NCI-H774 (cell line): ENCODE measurements at regions not wholly inside any gene's neighbourhood (a gene's known extent, or its start where the extent isn't known, plus 50 kb on each side); places are given as distances from the start of the nearest gene placed in this dataset.
"Not testable (repeated sequence)": the region's sequence is repeated elsewhere in the genome, so short reads cannot be mapped to it uniquely, and the experiment has no call there.

Experiments
- DNase-seq: peaks from one replicate; lab custom pipeline; 2025; lab: John Stamatoyannopoulos, UW

- peak; percentile 71 for DNase-seq
These were observed 72.9 kb upstream of the SEPTIN5 start for GRCh38 chr22:19641254-19641982.

DNA sequence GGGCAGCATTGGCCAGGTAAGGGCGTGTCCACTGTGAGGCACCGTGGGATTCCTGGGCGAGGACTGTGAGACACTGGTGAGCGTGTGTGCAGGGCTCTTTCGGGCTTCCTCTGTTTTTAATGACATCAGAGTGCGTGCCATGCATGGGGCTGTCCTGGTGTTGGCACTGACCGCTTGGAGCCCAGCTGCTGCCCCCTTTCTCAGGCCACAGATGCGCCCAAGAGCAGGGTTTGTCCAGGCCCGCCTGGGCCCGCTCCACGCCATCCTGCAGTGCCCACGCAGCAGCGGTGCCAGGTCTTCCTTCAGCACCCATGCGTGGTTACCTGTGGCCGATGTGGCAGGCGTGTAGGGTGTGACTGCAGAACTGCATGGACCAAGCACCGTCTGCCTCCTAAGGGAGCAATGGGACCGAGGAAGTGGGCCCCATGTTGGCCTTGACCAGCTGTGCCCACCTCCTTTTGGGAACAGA lies 72.3 kb upstream of the SEPTIN5 start:
- DNase-seq, result no peak

GRCh38 chr22:19643448-19644313 lies 70.6 kb upstream of the SEPTIN5 start:
- DNase-seq, result no peak

GRCh38 chr22:19644314-19645223 lies 69.7 kb upstream of the SEPTIN5 start:
- DNase-seq, result no peak

DNA sequence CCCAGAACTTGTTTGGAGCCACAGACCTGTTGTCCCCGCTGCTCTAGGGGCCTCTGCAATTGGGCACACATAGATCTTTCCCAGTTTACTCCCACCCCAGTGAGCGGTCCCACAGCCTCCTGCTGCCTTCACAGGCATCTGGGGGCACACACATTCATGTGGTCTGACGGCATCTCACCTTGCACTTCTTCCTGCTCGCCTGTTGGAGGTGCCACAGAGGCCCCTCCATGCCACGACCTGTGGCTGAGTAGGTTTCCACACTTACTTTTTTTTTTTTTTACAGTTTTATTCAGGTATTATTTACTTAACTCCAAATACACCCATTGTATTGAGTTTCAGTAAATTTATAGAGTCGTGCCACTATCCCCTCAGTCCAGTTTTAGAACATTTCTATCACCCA lies 68.9 kb upstream of the SEPTIN5 start:
- no peak for DNase-seq

GRCh38 chr22:19645905-19646304 lies 68.4 kb upstream of the SEPTIN5 start:
- DNase-seq, result no peak

DNA sequence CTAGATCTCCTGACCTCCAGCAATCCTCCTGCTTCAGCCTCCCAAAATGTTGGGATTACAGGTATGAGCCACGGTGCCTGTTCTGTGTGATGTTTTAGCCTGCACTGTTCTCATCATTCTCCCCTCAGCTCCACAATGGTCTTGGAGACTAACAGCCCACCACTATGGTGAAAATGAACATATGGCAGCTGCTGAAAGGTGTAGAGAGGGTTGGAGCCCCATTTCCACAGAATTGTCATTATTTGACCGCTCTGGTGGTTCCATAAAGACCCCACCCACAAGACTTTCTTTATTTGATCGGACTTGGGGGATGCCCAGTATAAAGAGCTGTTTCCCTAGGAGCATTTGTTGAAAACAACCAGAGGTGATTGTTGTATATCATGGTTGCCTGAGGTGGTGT lies 67.9 kb upstream of the SEPTIN5 start:
- no peak for DNase-seq

DNA sequence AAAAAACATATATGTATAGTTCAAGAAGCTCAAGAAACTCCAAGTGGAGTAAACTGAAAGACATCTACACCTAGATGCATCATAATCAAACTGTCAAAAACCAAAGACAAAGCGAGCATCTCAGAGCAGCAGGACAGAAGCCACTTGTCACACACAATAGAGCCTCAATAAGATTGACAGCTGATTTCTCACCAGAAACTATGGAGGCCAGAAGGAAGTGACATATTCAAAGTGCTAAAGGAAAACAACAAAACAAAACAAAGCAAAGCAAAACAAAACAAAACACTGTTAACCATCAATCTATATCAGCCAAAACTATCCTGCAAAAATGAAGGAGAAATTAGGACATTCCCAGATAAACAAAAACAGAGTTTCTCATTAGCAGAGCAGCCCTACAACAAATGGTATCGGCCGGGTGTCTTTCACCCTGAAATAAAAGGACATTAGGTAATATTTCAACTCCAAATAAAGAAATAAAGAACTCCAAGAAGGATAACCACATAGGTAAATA lies 65.8 kb upstream of the SEPTIN5 start:
- DNase-seq, result no peak

GRCh38 chr22:19652316-19652715 lies 62.0 kb upstream of the SEPTIN5 start:
- DNase-seq, result no peak

DNA sequence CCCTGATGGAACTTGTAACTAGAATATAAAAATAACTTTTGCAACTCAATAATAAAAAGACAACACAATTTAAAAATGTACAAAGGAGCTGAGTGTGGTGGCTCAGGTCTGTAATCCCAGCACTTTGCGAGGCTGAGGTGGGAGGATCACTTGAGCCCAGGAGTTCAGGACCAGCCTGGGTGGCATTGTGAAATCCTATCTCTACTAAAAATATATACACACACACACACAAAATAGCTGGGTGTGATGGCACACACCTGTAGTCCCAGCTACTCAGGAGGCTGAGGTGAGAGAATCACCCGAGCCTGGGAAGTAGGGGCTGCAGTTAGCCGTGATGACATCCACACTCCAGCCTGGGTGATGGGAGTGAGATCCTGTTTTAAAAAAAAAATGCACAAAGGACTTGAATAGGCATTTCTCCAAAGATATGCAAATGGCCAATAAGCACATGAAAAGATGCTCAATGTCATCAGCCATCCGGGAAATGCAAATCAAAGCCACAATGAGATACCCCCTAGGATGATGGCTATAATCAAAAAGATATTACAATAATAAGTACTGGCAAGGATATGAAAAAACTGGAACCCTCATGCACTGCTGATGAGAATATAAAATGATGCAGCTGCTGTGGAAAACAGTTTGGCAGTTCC lies 59.8 kb upstream of the SEPTIN5 start:
- no peak for DNase-seq

DNA sequence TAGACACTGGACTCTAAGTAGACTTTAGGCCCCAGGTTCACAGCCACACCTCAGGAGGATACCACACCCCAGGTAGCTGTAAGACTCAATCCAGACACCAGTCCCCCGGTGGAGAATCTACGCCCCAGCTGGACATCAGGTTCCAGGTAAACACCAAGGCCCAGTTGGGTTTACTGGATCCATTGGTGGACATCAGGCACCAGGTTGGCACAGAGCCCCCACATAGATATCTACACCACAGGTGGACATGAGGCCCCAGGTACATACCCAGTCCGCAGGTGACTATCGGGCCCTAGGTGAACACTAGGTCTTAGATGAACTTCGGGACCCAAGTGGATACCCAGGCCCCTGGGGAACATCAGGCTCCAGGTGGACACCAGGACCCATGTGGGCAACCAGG lies 58.9 kb upstream of the SEPTIN5 start:
- no peak for DNase-seq

GRCh38 chr22:19656541-19657251 lies 57.6 kb upstream of the SEPTIN5 start:
- DNase-seq, result no peak

GRCh38 chr22:19657252-19658056 lies 56.8 kb upstream of the SEPTIN5 start:
- DNase-seq, result no peak

- no peak for DNase-seq
These were observed 56.0 kb upstream of the SEPTIN5 start for GRCh38 chr22:19658057-19658966.

GRCh38 chr22:19658967-19659804 lies 55.1 kb upstream of the SEPTIN5 start:
- DNase-seq, result no peak

DNA sequence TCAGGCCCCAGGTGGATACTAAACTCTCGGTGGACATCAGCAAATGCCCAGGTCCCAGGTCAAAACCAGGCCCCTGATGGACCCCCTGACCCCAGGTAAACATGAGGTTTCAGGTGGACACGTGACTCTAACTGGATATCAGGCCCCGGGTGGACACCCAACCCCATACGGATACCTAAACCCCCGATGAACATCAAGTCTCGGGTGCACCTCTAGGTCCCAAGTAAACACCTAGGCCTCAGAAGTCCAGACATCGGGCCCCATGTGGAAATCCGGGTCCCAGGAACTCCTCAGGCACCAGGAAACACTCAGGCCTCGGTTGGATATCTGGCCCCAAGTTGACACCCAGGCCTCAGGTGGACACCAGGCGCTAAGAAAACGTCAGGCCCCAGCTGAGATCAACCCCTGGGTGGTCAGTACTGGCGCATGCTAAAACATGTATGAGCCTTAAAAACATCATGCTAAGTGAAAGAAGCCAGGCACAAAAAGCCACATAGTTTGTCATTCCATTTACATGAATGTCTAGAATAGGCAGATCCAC lies 54.4 kb upstream of the SEPTIN5 start:
- no peak for DNase-seq

- not testable (repeated sequence) for DNase-seq
These were observed 53.7 kb upstream of the SEPTIN5 start for GRCh38 chr22:19660583-19660982.

DNA sequence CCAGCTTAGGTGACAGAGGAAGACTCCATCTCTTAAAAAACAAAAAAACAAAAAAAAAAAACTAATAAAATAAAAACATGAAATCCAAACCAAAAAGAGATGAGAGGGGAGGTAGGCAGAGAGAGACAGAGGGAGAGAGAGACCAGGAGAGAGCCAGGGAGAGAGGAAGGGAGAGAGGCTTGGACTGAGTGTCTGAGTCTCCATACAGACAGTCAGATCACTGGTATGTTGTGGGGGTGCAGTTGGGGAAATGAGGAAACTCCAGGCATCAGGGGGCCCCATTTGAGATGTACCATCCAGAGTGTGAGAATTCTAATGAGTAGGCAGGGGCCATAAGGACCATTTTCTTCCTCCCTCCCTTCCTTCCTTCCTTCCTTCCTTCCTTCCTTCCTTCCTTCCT lies 53.1 kb upstream of the SEPTIN5 start:
- DNase-seq, result no peak
